GM21717 (cell line): ENCODE measurements at regions not wholly inside any gene's neighbourhood (a gene's known extent, or its start where the extent isn't known, plus 50 kb on each side); places are given as distances from the start of the nearest gene placed in this dataset.
A peak's percentile ranks its signal among the peaks of the same experiment; 100 is the strongest.

Experiments used
- ATAC-seq: cut with Tn5 transposase; IDR thresholded peaks from one replicate; pipeline ENCODE4 v1.9.1; 2021; ENCODE audit warnings: mild to moderate bottlenecking, moderate library complexity; ENCODE audit not compliant: unreplicated experiment

DNA sequence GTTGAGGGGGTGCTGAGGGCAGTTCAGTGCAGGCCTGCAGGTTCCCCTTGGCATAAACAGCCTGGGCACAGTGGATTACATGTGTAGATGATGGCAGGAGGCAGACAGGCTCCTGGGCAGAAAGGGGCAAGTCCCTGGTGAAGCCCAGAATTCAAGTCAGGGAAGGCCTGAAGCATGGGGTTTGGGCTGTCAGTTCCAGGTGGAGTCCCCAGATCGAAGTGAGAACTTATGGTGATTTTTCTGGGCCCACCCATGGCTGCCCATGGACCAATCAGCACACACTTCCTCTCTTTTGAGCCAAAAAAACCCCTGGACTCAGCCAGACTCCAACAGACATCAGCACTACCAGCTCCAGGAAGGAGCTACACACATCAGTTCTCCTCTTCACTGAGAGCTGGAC is 529.1 kb downstream of the PPARGC1A start:
- ATAC-seq: no peak

GRCh38 chr4:23355258-23355657 is 534.6 kb downstream of the PPARGC1A start:
- ATAC-seq: no peak

- ATAC-seq: no peak
These were observed 536.6 kb downstream of the PPARGC1A start for GRCh38 chr4:23353200-23353599.

DNA sequence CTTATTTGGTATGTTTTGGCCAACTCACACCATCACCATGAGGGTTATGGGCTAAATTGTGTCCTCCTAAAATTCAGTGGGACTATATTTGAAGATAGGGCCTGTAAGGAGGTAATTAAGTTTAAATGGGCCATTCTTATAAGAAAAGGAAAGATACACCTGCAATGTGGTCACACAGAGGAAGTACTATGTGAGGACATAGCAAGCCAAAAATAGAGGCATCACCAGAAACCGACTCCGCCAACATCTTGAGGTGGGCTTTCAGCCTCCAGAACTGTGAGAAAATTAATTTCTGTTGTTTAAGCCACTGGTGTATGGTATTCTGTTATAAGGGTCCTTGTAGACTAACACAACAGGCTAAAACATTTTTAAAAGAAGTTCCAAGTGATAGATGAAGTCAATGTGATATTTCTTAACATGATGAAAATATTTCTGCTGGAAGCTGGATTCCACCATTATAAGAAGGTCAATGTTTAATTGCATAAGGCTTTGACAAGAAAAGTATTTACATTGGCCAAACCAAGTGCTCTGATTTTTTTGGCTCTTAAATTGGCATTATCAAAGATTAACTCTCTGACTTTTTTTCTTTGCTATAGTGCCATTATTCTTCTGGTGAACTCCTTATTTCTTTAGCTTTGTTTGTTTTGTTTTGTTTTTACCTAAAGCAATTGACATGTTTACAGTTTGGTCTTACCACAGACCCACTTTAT is 540.9 kb downstream of the PPARGC1A start:
- peak; percentile 48 for ATAC-seq

DNA sequence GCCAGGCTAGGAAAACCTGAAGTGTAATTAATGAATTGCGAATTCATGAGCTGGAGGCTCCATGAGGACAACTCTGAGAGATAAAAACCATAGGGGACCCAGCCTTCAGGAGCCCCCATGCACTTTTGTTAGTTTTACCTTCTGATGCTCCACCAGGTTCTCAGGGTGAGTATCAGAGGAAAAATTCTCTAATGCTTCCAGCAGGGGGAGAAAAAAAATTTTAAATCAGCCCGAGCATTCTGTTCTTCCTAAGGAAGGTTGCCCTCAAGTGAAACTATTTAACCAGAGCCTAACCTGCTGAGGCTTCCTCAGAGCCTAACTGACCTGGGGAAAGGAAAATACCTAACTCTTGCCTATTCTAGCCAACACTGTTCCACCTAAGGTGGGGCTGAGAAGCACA is 552.6 kb downstream of the PPARGC1A start:
- no peak for ATAC-seq

DNA sequence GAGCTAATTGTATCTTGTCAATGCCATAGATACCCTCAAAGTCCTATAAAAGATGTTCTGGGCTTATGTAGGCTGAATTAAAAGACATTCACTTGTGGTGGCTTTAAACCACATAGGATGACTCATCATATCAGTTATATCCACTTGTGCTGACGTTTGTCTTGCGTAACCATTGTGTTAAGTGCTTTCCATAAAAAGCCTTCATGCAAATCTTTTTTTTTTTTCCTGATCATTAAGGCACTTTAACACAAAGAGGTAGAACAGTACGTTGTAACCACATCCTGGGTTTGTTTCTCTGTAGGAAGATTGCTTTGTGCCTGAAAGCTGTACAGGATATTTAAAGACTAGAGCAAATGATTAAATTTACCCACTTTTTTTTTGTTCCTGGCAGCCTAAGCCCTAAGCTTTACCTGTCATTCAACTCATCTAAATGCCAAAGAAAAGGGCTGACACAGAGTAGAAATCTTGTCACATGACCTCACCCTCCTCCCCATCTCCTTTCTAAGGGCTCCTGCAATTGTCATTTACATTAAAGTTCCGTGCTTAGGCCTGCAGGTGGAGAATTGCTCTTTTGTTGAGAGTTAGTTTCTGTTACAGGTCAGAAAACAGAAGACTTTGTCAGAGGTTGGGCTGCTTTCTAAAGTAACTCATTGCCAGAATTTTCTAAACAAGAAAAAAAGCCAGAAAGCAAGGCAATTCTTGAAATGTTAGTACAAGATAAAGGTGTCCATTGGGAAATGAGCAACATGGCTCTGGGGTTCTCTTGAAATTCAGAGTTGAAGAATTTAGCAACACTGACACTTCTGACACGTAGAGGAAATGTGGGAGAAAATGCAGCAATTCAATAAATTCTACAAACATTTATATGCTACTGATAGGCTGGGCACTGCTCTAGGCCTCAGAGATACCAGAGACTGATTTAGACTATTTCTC is 555.6 kb downstream of the PPARGC1A start:
- peak; percentile 90 for ATAC-seq

DNA sequence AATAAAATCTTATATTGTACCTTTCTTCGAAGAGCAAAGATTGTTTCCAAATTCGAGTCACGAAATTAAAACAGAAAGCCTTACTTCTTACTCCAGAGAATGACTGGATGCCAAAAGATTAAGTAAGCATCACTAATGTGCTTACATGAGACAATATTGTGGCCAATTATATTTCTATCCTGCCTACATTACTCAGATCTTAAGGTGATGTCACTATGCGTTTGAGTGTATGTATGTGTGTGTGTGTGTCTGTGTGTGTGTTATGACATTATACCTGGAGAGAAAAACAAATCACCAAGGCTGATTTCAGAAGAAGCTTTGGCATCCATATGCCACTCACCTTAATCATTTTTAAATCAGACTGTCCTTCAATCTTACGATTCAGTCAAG is 556.3 kb downstream of the PPARGC1A start:
- ATAC-seq: peak; percentile 10

DNA sequence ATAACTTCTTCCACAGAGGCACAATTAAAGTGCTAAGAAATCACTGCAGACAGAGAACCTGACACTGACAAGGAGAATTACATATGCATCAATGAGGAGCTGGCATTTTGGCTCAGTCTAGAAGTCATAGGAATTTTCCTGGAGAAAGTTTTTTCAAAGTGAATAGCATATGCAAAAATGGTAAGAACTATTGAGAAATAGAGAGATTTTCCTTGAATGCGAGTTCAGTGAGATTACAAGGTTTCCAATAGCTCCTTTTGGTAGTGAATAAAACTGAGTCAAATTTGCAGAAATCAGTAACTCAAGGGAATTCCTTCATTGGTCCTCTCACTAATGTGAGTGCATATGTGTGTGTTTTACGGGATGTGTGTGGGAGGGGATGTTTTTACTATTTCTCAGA is 557.5 kb downstream of the PPARGC1A start:
- no peak for ATAC-seq

DNA sequence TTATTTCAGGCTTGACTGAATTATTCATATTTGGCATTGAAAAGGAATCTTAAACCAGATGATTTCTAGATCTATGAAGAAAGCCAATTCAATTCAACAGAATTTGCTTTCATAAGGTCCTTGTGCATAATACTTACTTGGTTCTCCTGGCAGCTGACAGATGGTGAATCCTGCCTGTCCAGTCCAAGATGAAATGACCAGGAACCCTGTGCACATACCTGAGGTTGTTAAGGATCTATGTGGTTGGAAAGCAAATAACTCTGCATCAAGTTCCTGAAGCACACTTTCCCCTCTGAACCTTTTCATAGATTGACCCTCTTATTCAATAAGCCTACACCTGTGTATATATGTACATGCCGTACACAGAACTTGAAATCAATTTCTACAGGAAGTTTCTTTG is 562.7 kb downstream of the PPARGC1A start:
- no peak for ATAC-seq

- ATAC-seq: no peak
These were observed 565.7 kb downstream of the PPARGC1A start for GRCh38 chr4:23324021-23324690.

DNA sequence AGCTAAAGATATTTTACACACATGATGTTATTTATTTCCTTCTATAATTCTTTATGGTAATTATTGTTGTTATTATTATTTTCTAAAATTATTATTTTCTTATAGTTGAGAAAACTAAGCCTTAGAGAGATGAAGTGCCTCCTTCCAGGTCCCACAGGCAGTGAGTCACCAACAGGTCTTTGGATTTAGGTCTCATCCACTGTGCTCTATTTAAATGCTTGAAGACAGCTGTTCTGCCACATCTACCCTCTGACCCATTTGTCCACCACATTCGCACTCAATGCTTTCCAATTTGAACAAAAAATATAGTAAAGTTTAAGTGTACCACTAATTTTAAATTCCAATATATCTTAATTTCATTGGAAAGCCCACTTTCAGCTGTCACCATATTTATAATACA is 566.4 kb downstream of the PPARGC1A start:
- ATAC-seq: no peak

DNA sequence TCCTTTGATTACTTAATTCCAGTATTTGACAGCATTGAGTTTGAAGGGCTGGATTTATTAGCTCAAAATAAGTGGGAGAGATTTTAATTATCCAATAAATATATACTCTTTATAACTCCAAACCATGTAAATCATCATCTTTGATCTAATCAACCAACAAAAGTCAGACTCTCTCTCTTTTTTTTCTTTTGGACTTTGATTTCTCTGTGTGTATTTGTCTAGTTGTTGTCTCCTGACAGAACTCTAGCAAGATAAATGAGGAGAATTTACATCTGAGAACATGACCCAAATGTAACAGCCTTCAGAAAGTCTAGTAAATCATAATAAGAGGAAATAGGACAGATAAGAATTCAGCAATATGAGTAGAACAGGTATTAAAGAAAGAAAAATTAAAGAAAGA is 567.1 kb downstream of the PPARGC1A start:
- no peak for ATAC-seq

DNA sequence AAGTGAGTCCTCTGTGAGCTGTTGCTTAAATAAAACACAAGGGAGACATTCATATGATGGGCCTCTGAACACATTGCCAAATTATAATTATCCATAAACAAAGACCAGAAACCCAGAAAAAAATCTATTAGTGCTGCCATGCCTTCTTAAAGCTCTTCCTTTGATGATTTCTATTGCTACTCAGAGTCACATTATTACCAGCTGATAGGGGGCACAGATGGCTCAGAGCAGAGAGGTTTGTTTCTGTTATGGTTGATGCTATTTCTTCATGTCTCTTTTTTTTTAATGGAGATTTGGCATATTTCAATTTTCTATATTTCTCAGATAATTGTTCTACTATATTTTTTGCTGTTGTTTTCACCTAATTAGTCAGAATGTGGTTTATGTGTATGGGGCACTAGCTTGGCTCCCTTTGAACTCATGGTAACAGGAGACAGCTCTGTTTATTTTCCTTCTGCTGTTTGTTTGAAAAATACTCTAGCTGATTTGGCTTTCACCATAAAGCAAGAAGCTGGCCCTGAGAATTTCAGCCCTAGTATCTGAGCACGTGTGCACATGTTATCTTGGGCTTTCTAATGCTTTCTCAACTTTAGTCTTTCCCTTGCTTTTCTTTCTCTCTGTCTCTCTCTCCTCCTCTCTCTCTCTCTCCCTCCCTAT is 568.8 kb downstream of the PPARGC1A start:
- no peak for ATAC-seq

DNA sequence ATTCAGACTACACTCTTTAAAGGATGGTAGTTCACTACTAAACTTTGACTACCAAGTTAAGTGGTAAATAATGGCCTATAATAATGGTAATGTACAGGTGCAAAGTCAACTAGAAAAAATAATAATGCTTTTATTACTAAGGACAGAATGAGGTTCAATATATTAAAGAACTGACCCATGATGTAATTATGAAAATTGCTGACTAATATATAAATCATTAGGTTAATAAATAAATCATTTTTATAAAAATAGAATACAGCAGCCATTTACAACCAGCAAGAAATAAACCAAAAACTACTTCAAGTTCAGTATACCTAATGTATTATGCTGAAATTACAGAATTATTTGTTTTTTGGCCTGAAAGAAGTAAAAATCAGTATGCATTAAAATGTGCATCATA is 577.2 kb downstream of the PPARGC1A start:
- ATAC-seq: no peak

DNA sequence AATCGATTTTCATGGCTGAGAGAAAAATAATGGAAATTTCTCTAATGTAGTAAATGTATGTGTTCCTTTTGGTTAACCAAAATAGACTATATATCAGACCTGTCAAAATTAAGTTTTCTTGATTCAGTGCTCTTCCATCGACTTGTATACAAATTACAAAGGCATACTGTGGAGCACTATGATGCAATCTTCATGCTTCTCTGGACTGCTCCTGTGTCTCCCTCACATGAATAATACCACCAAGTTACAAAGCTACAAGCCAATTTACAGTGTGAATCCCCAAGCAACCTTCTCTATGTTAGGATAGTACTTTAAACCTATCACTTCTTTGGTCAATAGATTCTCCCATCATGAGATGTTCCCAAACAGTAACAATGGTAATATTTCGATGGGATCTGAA is 577.9 kb downstream of the PPARGC1A start:
- no peak for ATAC-seq

- peak; percentile 62 for ATAC-seq
These were observed 584.8 kb downstream of the PPARGC1A start for GRCh38 chr4:23305026-23305425.

DNA sequence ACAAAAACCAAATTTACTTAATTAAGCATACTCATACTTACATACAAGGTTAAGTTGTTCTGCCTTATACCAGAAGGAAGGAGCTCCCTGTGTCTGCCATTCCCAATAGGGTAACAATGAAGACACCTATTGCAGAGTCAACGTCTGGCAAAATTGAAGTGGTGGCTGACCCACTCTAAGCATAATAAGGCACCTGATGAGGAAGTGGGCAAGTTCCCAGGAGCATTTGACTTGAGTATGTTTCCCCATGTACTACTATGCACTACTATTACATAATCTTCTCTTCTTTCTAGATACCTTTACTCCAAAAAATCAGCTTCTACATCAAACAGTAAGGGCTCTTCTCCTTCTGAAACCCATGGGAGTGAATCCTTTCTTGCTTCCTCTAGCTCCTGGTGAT is 591.5 kb downstream of the PPARGC1A start:
- ATAC-seq: no peak

DNA sequence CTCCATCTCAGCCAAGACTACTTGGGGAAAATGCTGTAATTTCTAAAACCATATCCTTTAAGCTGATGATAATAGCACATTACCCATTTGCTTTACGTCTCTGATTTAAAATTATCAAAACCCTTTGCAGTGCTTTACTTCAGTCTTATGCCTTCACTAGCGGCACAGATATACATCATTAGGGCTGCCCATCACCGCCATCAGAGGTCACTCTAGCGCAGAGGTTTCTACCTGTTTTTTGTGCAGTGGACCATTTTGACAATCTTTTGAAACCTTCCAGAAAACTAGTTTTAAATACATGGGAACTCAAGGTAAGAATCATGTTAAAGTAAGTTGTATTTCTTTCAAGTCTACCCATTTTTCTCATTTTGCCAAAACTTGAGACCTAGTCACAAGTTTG is 592.5 kb downstream of the PPARGC1A start:
- ATAC-seq: no peak

DNA sequence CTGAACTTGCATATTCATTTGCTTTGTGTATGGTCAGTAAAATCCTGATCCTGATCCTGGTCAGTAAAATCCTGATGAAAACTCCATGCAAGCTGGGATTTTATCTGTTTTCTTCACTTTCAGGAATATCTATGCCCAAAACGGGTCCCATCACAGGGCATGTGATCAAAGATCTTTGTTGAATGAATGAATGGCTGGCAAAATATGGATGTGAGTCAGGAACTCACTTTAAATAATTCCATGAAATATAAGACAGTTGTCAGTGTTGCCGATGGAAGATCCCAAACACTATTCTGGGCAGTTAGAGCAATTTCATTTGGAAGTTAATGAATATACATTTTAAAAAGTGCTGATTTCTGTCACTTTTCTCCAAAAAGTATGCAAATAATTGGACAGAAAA is 598.4 kb downstream of the GBA3 start:
- no peak for ATAC-seq

DNA sequence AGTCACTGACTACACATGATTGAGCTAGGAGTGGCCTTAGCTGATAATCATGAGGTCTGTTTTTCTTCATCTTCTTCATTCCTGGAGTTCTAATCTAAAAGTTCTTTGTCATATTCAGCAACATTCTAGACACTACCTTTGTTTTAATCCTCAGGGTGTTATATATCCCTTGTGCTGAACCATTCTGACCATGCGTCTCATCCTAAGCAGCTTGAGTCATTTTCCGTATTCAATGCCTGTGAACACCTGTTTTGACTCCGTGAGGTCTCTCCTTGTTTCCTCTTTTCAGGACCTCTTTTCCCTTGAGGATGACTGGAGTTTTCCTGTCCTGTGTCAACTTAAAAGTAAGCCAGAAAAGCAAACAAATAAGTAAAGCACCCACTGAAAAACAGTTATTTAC is 597.9 kb downstream of the GBA3 start:
- no peak for ATAC-seq

DNA sequence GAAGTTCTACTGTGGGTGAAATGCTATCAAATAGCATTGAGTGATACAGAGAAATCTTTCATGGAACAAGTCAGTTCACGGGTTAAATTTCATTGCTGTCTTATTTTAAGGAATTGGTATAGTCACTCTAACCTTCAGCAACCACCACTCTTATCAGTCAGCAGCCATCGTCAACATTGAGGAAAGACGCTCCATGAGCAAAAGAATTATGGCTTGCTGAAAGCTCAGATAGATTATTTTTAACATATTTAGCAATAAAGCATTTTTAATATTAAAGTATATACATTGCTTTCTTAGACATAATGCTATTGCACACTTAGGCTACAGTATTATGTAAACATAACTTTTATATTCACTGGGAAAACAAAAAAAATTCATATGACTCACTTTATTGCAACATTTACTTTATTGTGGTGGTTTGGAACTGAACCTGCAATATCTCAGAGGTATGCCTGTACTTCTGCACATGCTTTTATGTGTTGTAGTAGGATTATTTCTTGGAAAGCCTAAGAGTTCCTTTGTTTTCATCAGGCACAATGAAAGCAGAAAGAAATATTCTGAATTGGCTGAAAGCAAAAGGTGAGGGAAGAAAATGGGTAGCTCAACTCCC is 586.7 kb downstream of the GBA3 start:
- ATAC-seq: no peak
